ENCODE measurements at regions not wholly inside any gene's neighbourhood (a gene's known extent, or its start where the extent isn't known, plus 50 kb on each side); places are given as distances from the start of the nearest gene placed in this dataset.

- TF ChIP-seq FOXK2 (IDR thresholded peaks at IDR 0.05): no peak
- TF ChIP-seq PKNOX1 (IDR thresholded peaks at IDR 0.05): no peak
- TF ChIP-seq FOXA1 (IDR thresholded peaks at IDR 0.05): no peak
- TF ChIP-seq ARNT (IDR thresholded peaks at IDR 0.05): no peak
- TF ChIP-seq HDGF (IDR thresholded peaks at IDR 0.05; ENCODE audit: borderline replicate concordance): no peak
- TF ChIP-seq NFRKB (IDR thresholded peaks at IDR 0.05): no peak
- no peak for TF ChIP-seq ELF4 (IDR thresholded peaks at IDR 0.05)
- TF ChIP-seq FOXM1 (IDR thresholded peaks at IDR 0.05; ENCODE audit: borderline replicate concordance): no peak
Measured at GRCh38 chr21:28749536-28749935, 243.1 kb downstream of the LTN1 start.

All from HEK293T (cell line).